ENCODE measurements at regions not wholly inside any gene's neighbourhood (a gene's known extent, or its start where the extent isn't known, plus 50 kb on each side); places are given as distances from the start of the nearest gene placed in this dataset.

- no peak overlapping the region for H3K4me3 ChIP-seq (ENCODE audit: low read depth in 1 of 3, low read length in 3 of 3)
- TF ChIP-seq TAF1 (conservative IDR thresholded peaks at IDR 0.05) (no peak), SP1 (IDR thresholded peaks at IDR 0.05) (peak; percentile 15), YY1 (IDR thresholded peaks at IDR 0.05) (peak; percentile 27), FOXA1 (IDR thresholded peaks at IDR 0.05) (no peak), RXRA (IDR thresholded peaks at IDR 0.05) (peak in 1 of 2 donors; percentile 45), EGR1 (IDR thresholded peaks at IDR 0.05; ENCODE audit: low read depth in 2 of 2) (no peak), NR2F2 (IDR thresholded peaks at IDR 0.05) (peak; percentile 35)
- H3K9me3 ChIP-seq (ENCODE audit: control insufficient read depth in 4 of 4, low read length in 3 of 4) = peaks cover 0 to 2% (median 0%) of the 10 kb centered on the region in 4 donors
- 48% methylated on average over 11 of the region's 11 CpGs for WGBS
- H3K4me1 ChIP-seq (ENCODE audit: control insufficient read depth in 4 of 4, insufficient read depth in 4 of 4, low read length in 3 of 4) = peaks cover 0 to 7% (median 5%) of the 10 kb centered on the region in 4 donors
- no peaks in the 10 kb centered on the region for H3K36me3 ChIP-seq (ENCODE audit: control insufficient read depth in 4 of 4, insufficient read depth in 3 of 4, low read depth in 1 of 4, low read length in 3 of 4)
- H3K27ac ChIP-seq (ENCODE audit: low read depth in 1 of 2, low read length in 2 of 2) = peak overlapping the region; percentile 17 to 39
- H3K9ac ChIP-seq (ENCODE audit: low read depth in 1 of 2, low read length in 2 of 2) = no peak overlapping the region
- no peak for DNase-seq (ENCODE audit: low spot score)
- H3K27me3 ChIP-seq (ENCODE audit: control insufficient read depth in 4 of 4, insufficient read depth in 4 of 4, low read length in 3 of 4) = no peaks in the 10 kb centered on the region
Observed at GRCh38 chr12:19847294-19848059, 408.2 kb downstream of the AEBP2 start.

GRCh38 chr12:19848421-19848820, 409.1 kb downstream of the AEBP2 start:
- no peak overlapping the region for H3K9ac ChIP-seq (ENCODE audit: low read depth in 1 of 2, low read length in 2 of 2)
- peaks cover 0 to 2% (median 0%) of the 10 kb centered on the region in 4 donors for H3K9me3 ChIP-seq (ENCODE audit: control insufficient read depth in 4 of 4, low read length in 3 of 4)
- TF ChIP-seq SP1 (IDR thresholded peaks at IDR 0.05) (no peak), RAD21 (IDR thresholded peaks at IDR 0.05) (no peak), JUND (IDR thresholded peaks at IDR 0.05) (no peak), ATF3 (IDR thresholded peaks at IDR 0.05) (no peak), NR2F2 (IDR thresholded peaks at IDR 0.05) (no peak), RXRA (IDR thresholded peaks at IDR 0.05) (no peak), EGR1 (IDR thresholded peaks at IDR 0.05; ENCODE audit: low read depth in 2 of 2) (no peak), MAX (IDR thresholded peaks at IDR 0.05) (no peak), HNF4G (IDR thresholded peaks at IDR 0.05) (no peak), FOXA2 (IDR thresholded peaks at IDR 0.05) (no peak), FOXA1 (IDR thresholded peaks at IDR 0.05) (no peak), HNF4A (conservative IDR thresholded peaks at IDR 0.05) (no peak), GABPA (IDR thresholded peaks at IDR 0.05 in 1 of 2, conservative IDR thresholded peaks at IDR 0.05 in 1 of 2) (no peak), ZBTB33 (IDR thresholded peaks at IDR 0.05) (no peak), YY1 (IDR thresholded peaks at IDR 0.05) (no peak)
- H3K36me3 ChIP-seq (ENCODE audit: control insufficient read depth in 4 of 4, insufficient read depth in 3 of 4, low read depth in 1 of 4, low read length in 3 of 4) = no peaks in the 10 kb centered on the region
- H3K4me1 ChIP-seq (ENCODE audit: control insufficient read depth in 4 of 4, insufficient read depth in 4 of 4, low read length in 3 of 4) = peaks cover 0 to 7% (median 5%) of the 10 kb centered on the region in 4 donors
- H3K27me3 ChIP-seq (ENCODE audit: control insufficient read depth in 4 of 4, insufficient read depth in 4 of 4, low read length in 3 of 4) = no peaks in the 10 kb centered on the region
- no peak overlapping the region for H3K4me3 ChIP-seq (ENCODE audit: low read depth in 1 of 3, low read length in 3 of 3)
- 69% methylated on average over 2 of the region's 2 CpGs for WGBS
- no peak overlapping the region for H3K27ac ChIP-seq (ENCODE audit: low read depth in 1 of 2, low read length in 2 of 2)
- DNase-seq (ENCODE audit: low spot score) = no peak

- WGBS = 29% methylated on average over 2 of the region's 2 CpGs
- no peaks in the 10 kb centered on the region for H3K27me3 ChIP-seq (ENCODE audit: control insufficient read depth in 4 of 4, insufficient read depth in 4 of 4, low read length in 3 of 4)
- no peak overlapping the region for H3K27ac ChIP-seq (ENCODE audit: low read depth in 1 of 2, low read length in 2 of 2)
- H3K36me3 ChIP-seq (ENCODE audit: control insufficient read depth in 4 of 4, insufficient read depth in 3 of 4, low read depth in 1 of 4, low read length in 3 of 4) = no peaks in the 10 kb centered on the region
- DNase-seq (ENCODE audit: low spot score) = no peak
- no peak overlapping the region for H3K4me3 ChIP-seq (ENCODE audit: low read depth in 1 of 3, low read length in 3 of 3)
- no peak overlapping the region for H3K9ac ChIP-seq (ENCODE audit: low read depth in 1 of 2, low read length in 2 of 2)
- peaks cover 0 to 2% (median 0%) of the 10 kb centered on the region in 4 donors for H3K9me3 ChIP-seq (ENCODE audit: control insufficient read depth in 4 of 4, low read length in 3 of 4)
- H3K4me1 ChIP-seq (ENCODE audit: control insufficient read depth in 4 of 4, insufficient read depth in 4 of 4, low read length in 3 of 4) = peaks cover 0 to 7% (median 5%) of the 10 kb centered on the region in 4 donors
- TF ChIP-seq YY1 (IDR thresholded peaks at IDR 0.05) = no peak
- no peak for TF ChIP-seq REST (IDR thresholded peaks at IDR 0.05)
- no peak for TF ChIP-seq CTCF (IDR thresholded peaks at IDR 0.05; ENCODE audit: low read depth, low read length, missing input control)
- no peak for TF ChIP-seq MAX (IDR thresholded peaks at IDR 0.05)
- TF ChIP-seq RAD21 (IDR thresholded peaks at IDR 0.05) = peak in 1 of 2 donors; percentile 12
- TF ChIP-seq SP1 (IDR thresholded peaks at IDR 0.05) = no peak
- no peak for TF ChIP-seq FOXA1 (IDR thresholded peaks at IDR 0.05)
- TF ChIP-seq EGR1 (IDR thresholded peaks at IDR 0.05; ENCODE audit: low read depth in 2 of 2) = no peak
- no peak for TF ChIP-seq JUND (IDR thresholded peaks at IDR 0.05)
- TF ChIP-seq RXRA (IDR thresholded peaks at IDR 0.05) = peak; percentile 93 to 95
- TF ChIP-seq FOXA2 (IDR thresholded peaks at IDR 0.05) = no peak
- peak in 1 of 2 donors; percentile 30 for TF ChIP-seq HNF4A (conservative IDR thresholded peaks at IDR 0.05)
Observed at GRCh38 chr12:19849208-19849607, 409.9 kb downstream of the AEBP2 start.
